ENCODE measurements at regions not wholly inside any gene's neighbourhood (a gene's known extent, or its start where the extent isn't known, plus 50 kb on each side); places are given as distances from the start of the nearest gene placed in this dataset.
"Not testable (repeated sequence)": the region's sequence is repeated elsewhere in the genome, so short reads cannot be mapped to it uniquely, and the experiment has no call there.

DNA sequence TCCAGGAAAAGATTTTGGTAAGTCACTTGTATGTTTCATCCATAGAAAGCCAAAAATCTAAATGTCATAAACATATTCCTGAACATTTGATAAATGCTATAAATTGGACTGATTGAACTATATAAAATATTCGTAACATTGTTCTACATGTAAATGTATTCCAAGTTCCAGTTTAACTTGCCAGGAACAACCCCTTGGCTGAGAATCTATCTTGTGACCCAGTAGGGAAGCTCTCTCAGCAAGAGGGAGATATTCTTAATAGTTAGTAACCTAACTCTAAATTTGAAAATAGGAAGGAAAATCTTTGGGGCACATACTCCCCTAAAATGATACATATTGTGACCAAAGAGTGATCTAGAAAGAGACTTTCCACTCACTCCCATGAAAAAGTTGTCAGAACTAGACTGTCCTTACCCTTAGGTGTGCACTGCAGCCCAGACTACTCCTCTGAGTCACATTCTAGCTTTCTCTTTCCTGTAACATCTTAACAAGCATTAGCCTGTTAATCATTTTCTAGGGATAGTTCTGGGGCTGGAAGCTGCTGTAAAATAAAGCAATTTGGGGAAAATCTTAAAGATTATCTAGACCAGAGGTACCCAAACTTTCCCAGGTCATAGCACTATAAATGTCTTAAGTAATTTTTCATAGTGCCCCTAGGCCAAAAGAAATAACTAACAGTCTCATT is 73.7 kb upstream of the SKAP2 start:
- H3K27me3 Mint-ChIP-seq (ENCODE audit: low read depth, poor library complexity): no peaks in the 10 kb centered on the region
- H3K36me3 Mint-ChIP-seq (ENCODE audit: low read depth): no peaks in the 10 kb centered on the region
- no peak overlapping the region for H3K4me3 Mint-ChIP-seq
- H3K4me1 Mint-ChIP-seq: peaks cover 21% of the 10 kb centered on the region
- TF ChIP-seq, protein P1, sequence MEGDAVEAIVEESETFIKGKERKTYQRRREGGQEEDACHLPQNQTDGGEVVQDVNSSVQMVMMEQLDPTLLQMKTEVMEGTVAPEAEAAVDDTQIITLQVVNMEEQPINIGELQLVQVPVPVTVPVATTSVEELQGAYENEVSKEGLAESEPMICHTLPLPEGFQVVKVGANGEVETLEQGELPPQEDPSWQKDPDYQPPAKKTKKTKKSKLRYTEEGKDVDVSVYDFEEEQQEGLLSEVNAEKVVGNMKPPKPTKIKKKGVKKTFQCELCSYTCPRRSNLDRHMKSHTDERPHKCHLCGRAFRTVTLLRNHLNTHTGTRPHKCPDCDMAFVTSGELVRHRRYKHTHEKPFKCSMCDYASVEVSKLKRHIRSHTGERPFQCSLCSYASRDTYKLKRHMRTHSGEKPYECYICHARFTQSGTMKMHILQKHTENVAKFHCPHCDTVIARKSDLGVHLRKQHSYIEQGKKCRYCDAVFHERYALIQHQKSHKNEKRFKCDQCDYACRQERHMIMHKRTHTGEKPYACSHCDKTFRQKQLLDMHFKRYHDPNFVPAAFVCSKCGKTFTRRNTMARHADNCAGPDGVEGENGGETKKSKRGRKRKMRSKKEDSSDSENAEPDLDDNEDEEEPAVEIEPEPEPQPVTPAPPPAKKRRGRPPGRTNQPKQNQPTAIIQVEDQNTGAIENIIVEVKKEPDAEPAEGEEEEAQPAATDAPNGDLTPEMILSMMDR (IDR thresholded peaks at IDR 0.05): no peak
- DNase-seq: no peak
- no peak overlapping the region for H3K27ac Mint-ChIP-seq
- H3K9me3 Mint-ChIP-seq: peaks cover 22% of the 10 kb centered on the region

- peaks cover 28% of the 10 kb centered on the region for H3K9me3 Mint-ChIP-seq
- DNase-seq: no peak
- TF ChIP-seq, protein P1 (IDR thresholded peaks at IDR 0.05): no peak
- H3K4me3 Mint-ChIP-seq: no peak overlapping the region
- no peak overlapping the region for H3K27ac Mint-ChIP-seq
- peaks cover 21% of the 10 kb centered on the region for H3K4me1 Mint-ChIP-seq
- H3K27me3 Mint-ChIP-seq (ENCODE audit: low read depth, poor library complexity): no peaks in the 10 kb centered on the region
- no peaks in the 10 kb centered on the region for H3K36me3 Mint-ChIP-seq (ENCODE audit: low read depth)
Measured at GRCh38 chr7:26937306-26937705, 72.9 kb upstream of the SKAP2 start.

DNA sequence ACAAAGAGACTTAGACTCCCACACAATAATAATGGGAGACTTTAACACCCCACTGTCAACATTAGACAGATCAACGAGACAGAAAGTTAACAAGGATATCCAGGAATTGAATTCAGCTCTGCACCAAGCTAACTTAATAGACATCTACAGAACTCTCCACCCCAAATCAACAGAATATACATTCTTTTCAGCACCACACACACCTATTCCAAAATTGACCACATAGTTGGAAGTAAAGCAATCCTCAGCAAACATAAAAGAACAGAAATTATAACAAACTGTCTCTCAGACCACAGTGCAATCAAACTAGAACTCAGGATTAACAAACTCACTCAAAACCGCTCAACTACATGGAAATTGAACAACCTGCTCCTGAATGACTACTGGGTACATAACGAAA is 68.2 kb upstream of the SKAP2 start:
- H3K27ac Mint-ChIP-seq; H3K4me3 Mint-ChIP-seq; H3K36me3 Mint-ChIP-seq (ENCODE audit: low read depth); H3K27me3 Mint-ChIP-seq (ENCODE audit: low read depth, poor library complexity); DNase-seq: not testable (repeated sequence)
- H3K4me1 Mint-ChIP-seq: peaks cover 22% of the 10 kb centered on the region
- H3K9me3 Mint-ChIP-seq: peaks cover 34% of the 10 kb centered on the region

DNA sequence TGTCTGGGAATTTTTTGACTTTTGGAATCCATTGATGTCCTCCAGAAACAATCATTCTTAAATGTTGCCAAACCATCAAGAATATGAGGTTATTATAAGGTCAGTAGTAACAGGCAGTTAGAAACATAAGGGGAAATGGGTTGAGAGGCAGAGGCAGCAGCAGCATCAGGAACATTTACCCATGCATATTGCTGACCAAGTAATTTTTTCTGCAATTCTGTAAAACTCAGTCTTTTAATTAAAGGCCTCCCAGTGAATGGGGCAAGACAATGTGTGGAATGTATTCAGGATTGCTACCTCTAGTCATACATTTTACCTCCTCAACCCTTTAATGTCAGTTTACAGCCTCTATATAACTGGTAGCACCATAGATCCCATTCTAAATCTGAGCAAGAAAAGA is 66.5 kb upstream of the SKAP2 start:
- H3K27ac Mint-ChIP-seq: no peak overlapping the region
- DNase-seq: no peak
- H3K4me3 Mint-ChIP-seq: no peak overlapping the region
- H3K27me3 Mint-ChIP-seq (ENCODE audit: low read depth, poor library complexity): no peaks in the 10 kb centered on the region
- H3K9me3 Mint-ChIP-seq: peaks cover 33% of the 10 kb centered on the region
- H3K4me1 Mint-ChIP-seq: peaks cover 22% of the 10 kb centered on the region
- TF ChIP-seq, protein P1 (IDR thresholded peaks at IDR 0.05): no peak
- no peaks in the 10 kb centered on the region for H3K36me3 Mint-ChIP-seq (ENCODE audit: low read depth)

GRCh38 chr7:26930201-26930600 is 65.8 kb upstream of the SKAP2 start:
- Mint-ChIP-seq H3K27ac (peak overlapping the region; percentile 60), H3K9me3 (peaks cover 27% of the 10 kb centered on the region), H3K36me3 (ENCODE audit: low read depth) (no peaks in the 10 kb centered on the region), H3K4me3 (no peak overlapping the region), H3K27me3 (ENCODE audit: low read depth, poor library complexity) (no peaks in the 10 kb centered on the region), H3K4me1 (peaks cover 22% of the 10 kb centered on the region)
- no peak for DNase-seq
- TF ChIP-seq, protein P1 (IDR thresholded peaks at IDR 0.05): no peak

DNA sequence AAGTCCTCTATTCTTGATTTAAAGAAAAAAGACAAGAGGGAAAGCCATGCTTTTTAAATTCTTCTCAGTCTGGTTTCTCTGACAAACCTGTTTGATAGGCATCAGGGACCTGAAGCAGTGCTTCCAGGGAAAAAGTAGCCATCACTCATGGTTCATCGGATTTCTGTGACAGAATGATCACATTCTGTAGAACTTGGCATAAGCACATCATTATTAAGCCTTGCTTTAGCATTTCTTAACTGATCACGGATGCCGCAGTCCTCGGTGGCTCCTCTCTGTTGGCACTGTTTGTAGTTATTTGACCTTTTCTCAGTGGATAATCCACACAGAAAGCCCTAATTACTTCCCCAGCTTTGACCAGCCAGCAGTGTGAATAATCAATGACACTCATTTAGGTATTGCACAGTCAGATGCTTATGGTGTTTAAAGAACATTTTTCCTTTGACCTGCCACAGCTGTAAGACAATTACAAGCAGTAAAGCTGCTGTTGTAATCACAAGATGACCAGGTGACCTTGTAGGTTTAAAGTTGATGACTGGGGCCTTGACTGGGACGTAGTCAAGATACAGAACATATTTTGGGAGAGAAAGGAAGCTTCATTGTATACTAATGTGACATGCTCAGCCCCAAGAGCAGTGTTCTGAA is 64.4 kb upstream of the SKAP2 start:
- Mint-ChIP-seq H3K9me3 (peaks cover 16% of the 10 kb centered on the region), H3K27me3 (ENCODE audit: low read depth, poor library complexity) (no peaks in the 10 kb centered on the region), H3K27ac (no peak overlapping the region), H3K4me1 (peaks cover 22% of the 10 kb centered on the region), H3K36me3 (ENCODE audit: low read depth) (no peaks in the 10 kb centered on the region), H3K4me3 (no peak overlapping the region)
- TF ChIP-seq, protein P1 (IDR thresholded peaks at IDR 0.05): no peak
- DNase-seq: no peak

Measured in nephron progenitor cell (in vitro differentiated cells).